ENCODE measurements at regions not wholly inside any gene's neighbourhood (a gene's known extent, or its start where the extent isn't known, plus 50 kb on each side); places are given as distances from the start of the nearest gene placed in this dataset.

DNA sequence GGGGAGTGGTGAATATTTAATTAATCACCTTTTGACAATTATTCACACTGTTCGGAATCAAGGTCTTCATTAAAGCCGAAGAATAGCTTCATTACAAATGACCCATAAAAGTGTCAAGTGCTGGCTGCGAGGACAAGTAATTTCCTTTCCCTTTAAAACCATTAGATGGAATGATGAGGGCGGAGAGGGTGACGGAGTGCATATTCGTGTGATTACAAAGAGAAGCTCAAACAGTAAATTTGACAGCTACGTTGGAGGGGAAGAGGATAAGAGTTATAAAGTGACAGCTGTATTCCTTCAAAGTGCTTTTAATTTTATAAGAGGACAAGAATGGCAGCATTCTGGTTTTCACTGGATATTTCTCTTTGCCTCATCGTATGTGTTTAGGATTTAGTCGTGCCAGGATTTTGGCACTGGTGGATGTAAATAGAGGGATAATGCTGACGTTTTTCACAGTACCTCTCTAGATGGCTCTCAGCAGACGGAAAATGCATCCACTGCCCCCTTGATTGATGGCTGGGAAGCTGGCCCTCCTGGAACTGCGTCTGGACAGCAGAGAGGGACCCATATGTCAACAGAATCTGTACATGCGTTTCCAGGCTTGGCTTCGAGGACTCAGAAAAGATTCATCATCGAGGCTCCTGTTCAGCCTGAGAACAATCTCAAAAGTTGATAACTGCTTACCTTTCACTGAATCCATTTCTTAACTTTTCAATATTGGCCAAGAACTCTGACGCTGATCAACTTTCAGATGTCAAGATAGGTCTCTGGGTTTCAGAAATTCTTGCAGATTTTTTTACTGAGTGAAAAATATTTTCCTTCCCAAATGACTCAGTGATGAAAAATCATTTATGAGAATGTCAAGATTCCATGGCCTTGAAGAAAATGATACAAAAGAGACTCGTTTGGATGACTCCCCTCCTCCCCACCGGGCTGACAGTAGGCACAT is 50.4 kb upstream of the IRX2 start:
- Histone ChIP-seq H3K9ac (ENCODE audit: low read depth, low read length, poor library complexity, severe bottlenecking) (no peak overlapping the region), H3K4me2 (ENCODE audit: low read depth, low read length, poor library complexity, severe bottlenecking) (no peak overlapping the region), H3K4me3 (ENCODE audit: low read length, poor library complexity, severe bottlenecking) (no peak overlapping the region), H3K36me3 (ENCODE audit: insufficient read depth, low read length) (no peaks in the 10 kb centered on the region), H3K9me3 (ENCODE audit: insufficient read depth, low read depth, low read length) (no peaks in the 10 kb centered on the region), H2AFZ (ENCODE audit: low read length) (no peak overlapping the region), H3K27me3 (ENCODE audit: insufficient read depth, low read length, poor library complexity, severe bottlenecking) (no peaks in the 10 kb centered on the region), H3K79me2 (ENCODE audit: insufficient read depth, low read length) (no peaks in the 10 kb centered on the region), H3K9me2 (replicated peaks; ENCODE audit: low read depth, low read length) (no peaks in the 10 kb centered on the region), H3F3A (ENCODE audit: low read depth) (no peaks in the 10 kb centered on the region), H3K4me1 (ENCODE audit: insufficient read depth, low read length, poor library complexity, severe bottlenecking) (no peaks in the 10 kb centered on the region), H4K20me1 (ENCODE audit: insufficient read depth, low read length, poor library complexity, severe bottlenecking) (no peaks in the 10 kb centered on the region)
- TF ChIP-seq, protein P1, sequence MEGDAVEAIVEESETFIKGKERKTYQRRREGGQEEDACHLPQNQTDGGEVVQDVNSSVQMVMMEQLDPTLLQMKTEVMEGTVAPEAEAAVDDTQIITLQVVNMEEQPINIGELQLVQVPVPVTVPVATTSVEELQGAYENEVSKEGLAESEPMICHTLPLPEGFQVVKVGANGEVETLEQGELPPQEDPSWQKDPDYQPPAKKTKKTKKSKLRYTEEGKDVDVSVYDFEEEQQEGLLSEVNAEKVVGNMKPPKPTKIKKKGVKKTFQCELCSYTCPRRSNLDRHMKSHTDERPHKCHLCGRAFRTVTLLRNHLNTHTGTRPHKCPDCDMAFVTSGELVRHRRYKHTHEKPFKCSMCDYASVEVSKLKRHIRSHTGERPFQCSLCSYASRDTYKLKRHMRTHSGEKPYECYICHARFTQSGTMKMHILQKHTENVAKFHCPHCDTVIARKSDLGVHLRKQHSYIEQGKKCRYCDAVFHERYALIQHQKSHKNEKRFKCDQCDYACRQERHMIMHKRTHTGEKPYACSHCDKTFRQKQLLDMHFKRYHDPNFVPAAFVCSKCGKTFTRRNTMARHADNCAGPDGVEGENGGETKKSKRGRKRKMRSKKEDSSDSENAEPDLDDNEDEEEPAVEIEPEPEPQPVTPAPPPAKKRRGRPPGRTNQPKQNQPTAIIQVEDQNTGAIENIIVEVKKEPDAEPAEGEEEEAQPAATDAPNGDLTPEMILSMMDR (conservative IDR thresholded peaks at IDR 0.05; ENCODE audit: low read length): no peak
- no peak for TF ChIP-seq EZH2phosphoT487 (IDR thresholded peaks at IDR 0.05; ENCODE audit: borderline replicate concordance)

All from Loucy (cell line).